ENCODE measurements at regions not wholly inside any gene's neighbourhood (a gene's known extent, or its start where the extent isn't known, plus 50 kb on each side); places are given as distances from the start of the nearest gene placed in this dataset.
"Not testable (repeated sequence)": the region's sequence is repeated elsewhere in the genome, so short reads cannot be mapped to it uniquely, and the experiment has no call there.

DNA sequence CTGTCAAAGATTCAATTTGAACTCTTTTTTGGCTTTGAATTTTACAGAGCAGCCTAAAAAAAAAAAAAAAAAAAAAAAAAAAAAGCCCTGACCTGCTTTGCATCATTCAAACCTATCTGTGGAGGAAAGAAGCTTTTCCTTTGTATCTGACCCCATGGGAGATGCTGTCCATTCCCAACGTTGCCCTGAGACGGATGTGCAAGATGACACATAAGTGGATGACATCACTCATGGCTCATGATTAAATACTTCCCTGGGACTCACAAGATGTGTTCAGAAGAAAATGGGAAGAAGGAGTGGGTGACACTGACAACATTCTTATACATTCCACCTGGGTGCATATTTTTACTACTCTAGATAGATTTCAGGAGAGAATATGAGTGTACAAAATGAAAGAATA is 245.7 kb upstream of the ELAVL2 start:
- DNase-seq (ENCODE audit: low spot score) = no peak

- no peak for DNase-seq (ENCODE audit: low spot score)
Measured at GRCh38 chr9:24071091-24071490, 245.1 kb upstream of the ELAVL2 start.

- DNase-seq (ENCODE audit: low spot score) = not testable (repeated sequence)
Measured at GRCh38 chr9:24067107-24067506, 241.1 kb upstream of the ELAVL2 start.

DNA sequence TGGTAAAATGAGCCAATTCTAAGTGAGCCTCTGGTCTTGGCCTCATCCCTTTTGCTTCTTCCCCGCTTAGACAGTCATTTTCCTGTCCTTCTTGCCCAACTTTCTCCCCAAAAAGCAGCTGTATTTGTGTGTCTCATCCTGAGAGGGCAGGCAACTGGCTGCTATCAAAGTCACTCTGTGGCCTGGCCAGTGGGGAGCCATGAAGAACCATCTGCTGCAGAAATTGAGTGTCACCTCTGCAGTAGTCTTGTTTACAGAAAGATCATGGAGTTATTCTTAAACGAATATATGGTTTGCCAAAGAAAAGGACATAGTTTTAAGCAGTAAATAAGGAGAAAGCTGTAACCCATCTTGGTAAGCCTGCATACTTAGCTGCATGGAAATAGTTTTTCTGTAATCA is 233.6 kb upstream of the ELAVL2 start:
- DNase-seq (ENCODE audit: low spot score) = no peak

- no peak for DNase-seq (ENCODE audit: low spot score)
Measured at GRCh38 chr9:24051587-24051986, 225.5 kb upstream of the ELAVL2 start.

DNA sequence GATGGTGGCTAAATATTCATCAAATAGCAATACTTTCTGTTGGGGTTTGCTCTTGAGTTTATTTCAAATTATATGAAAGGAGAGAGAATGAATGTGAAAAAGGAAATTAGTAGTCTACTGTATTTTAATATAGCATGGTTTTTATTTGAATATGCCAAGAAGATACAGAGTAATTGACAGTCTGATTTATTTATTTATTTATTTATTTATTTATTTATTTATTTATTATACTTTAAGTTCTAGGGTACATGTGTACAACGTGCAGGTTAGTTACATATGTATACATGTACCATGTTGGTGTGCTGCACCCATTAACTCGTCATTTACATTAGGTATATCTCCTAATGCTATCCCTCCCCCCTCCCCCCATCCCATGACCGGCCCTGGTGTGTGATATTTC is 224.2 kb upstream of the ELAVL2 start:
- DNase-seq (ENCODE audit: low spot score) = not testable (repeated sequence)

GRCh38 chr9:24045150-24045549 is 219.1 kb upstream of the ELAVL2 start:
- no peak for DNase-seq (ENCODE audit: low spot score)

DNA sequence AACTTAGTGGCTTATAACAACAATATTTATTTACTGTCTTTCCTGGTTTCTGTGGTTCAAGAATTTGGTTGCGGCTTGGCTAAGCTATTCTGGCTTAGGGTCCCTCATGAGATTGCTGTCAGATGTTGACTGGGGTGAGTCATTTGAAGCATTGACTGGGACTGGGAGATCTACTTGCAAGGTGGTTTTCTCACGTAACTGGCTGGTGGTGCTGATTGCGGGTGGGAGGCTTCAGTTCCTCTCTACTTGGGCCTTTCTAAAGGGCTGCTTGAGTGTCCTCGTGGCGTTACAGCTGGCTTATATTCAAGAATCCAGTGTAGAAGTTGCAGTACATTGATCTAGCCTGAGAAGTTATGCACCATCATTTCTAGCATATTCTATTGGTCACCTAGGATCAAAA is 218.5 kb upstream of the ELAVL2 start:
- DNase-seq (ENCODE audit: low spot score) = no peak

GRCh38 chr9:24041160-24041690 is 215.2 kb upstream of the ELAVL2 start:
- DNase-seq (ENCODE audit: low spot score) = no peak

DNA sequence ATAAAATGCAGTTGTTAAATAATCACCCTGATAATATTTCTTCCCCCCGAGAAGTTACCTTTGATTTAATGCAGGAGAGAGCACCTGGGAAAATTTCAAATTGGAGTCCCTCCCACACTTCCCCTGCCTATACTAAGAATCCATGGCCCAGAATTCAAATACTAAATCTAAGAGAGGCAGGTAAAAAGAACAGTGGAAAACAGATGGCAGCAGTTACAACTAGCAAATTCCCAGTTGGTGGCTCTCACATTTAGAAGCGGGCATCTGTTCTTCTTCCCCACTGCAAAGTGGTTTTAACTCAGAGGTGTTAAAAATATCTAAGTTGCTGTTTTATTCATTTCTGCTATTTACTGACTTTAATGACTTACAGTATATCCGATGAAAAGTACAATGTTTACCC is 210.4 kb upstream of the ELAVL2 start:
- no peak for DNase-seq (ENCODE audit: low spot score)

DNA sequence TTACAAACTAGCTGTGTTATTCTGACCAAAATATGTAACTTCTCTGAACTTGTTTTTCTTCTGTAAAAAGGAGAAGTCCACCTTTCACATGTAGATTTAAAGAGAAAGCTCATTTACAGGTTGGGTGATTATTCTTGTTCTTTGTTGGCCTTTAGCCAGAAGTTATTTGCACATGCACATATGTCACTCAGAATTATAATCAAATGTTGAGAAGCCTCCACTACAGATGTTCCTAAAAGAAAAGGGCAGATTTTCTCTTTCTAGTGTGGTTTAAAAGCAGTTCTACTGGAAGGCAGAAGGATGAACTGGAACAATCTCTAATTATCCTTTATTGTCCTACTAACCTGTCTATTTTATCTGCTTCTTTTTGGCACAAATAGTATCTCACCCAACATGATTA is 209.8 kb upstream of the ELAVL2 start:
- no peak for DNase-seq (ENCODE audit: low spot score)

DNA sequence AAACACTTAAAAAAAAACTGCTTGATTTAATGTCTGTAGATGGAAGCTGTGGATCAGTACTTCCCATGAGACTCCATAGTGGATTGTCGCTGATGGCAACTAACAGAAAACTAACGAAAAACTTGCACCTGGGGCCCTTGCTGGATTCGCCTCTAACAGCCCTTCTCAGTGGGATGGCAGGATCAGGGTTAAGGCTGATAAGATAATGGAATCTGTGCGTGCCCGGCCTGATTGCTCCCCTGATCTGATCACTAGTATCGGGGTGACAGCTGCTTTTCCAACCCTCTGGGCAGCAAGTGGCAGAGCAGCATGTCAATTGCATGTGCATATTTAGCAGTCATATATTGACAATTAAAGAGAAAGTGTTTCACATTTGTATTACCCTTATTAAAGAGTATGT is 185.8 kb upstream of the ELAVL2 start:
- no peak for DNase-seq (ENCODE audit: low spot score)

DNA sequence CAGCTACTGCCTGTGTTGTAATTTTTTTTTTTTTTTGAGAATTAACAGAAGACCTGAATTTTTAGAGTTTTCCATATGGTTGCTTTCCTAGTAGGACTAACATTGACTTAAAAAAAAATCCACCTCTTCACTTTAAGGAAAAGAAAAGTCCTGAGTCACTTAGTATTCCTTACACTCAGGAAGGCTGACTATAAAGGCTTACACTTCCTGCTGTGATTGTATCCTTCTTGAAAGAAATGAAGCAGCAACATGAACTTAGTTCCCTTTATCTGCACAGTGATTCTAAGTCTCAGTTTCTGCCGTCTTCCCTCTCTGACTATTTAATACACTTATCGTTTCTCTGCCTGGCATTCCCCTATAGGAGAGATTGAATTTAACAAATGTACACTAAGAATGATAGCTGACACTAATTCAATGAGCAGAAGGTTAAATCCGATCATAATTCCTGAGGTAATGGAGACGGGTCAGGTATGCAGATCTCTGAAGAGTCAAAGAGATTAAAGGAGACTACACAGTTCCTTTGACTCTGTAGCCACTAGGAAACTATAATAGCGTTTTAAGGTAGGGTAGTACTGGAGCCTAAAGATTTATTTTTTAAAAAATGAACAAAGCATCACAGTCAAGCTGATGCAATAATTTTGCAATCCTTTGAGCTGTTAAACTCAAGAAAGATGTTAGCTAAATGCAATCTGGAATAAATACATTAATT is 185.1 kb upstream of the ELAVL2 start:
- DNase-seq (ENCODE audit: low spot score) = no peak

- no peak for DNase-seq (ENCODE audit: low spot score)
Measured at GRCh38 chr9:24009322-24009721, 183.3 kb upstream of the ELAVL2 start.

DNA sequence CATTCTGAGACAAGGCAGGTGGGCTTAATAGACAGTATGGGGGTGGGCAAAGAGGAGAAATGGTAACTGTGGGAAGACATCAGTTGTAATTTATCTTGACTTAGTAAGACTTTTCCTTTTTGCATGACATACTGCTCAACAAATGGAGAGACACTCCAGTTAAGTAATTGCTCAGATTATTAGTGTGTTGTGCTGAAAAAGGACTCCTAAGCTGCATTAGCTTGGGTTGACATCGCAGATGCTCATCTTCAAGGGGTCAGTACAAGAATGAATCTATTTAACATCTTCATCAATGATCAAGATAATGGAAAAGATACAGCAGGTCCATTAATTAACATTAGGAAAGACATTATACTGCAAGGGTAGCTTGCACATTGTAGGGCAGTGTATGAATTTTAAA is 181.1 kb upstream of the ELAVL2 start:
- DNase-seq (ENCODE audit: low spot score) = no peak

GRCh38 chr9:23991874-23992273 is 165.8 kb upstream of the ELAVL2 start:
- DNase-seq (ENCODE audit: low spot score) = not testable (repeated sequence)

DNA sequence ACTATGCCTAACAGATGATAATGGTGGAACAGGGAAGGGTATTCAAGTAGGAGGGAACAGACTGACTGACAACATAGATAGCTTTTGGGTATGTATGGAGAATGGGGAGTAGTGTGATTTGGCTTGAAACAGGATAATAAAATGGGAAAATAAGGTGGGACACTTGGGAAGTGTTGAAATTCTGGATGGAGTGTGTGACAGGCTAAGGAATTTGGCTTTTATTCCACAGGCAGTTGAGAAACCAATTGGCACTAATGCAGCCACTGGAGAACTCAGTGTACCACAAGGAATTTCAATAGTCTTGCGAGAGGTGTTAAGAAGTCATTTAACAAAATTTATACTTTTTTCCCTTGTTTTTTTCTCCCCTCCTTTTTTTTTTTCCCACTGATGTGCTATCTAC is 153.5 kb upstream of the ELAVL2 start:
- no peak for DNase-seq (ENCODE audit: low spot score)

DNA sequence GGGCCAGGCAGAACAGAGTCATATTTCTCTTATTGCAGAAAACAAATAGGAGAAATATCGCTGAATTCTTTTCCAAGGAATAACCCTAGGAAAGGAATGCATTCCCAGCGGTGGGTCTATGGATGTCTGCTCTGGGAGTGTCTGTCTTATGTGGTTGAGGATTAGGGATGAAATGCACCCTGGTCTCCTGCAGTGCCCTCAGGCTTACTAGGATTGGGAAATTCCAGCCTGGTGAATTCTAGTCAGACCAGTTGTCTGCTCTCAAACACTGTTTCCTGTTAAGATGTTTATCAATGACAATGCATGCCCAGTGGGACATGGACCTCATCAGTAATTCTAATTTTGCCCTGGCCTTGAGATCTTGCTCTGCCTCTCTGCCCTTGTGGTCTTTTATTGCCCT is 136.1 kb upstream of the ELAVL2 start:
- DNase-seq (ENCODE audit: low spot score) = no peak

- no peak for DNase-seq (ENCODE audit: low spot score)
Measured at GRCh38 chr9:23945897-23946296, 119.9 kb upstream of the ELAVL2 start.

- DNase-seq (ENCODE audit: low spot score) = no peak
Measured at GRCh38 chr9:23941051-23941450, 115.0 kb upstream of the ELAVL2 start.

DNA sequence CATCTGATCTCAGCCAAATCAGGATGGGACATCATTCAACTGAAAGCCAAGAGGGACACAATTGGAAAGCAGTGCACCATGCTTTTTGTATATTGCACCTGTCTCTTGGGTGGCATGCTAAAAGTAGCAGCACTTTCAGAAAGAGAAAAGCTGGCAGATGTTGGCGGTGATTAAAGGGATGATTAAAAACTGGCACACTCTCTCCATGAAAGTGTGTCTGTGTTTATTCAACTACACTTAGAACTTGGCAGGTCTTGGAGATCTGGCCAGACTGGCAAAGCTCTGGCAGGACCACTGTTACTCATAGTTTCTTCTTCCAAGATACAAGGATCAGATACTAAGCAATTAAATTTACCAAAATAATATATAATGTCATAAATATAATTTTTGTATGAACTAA is 112.9 kb upstream of the ELAVL2 start:
- no peak for DNase-seq (ENCODE audit: low spot score)

- DNase-seq (ENCODE audit: low spot score) = no peak
Measured at GRCh38 chr9:23934291-23934906, 108.4 kb upstream of the ELAVL2 start.

DNA sequence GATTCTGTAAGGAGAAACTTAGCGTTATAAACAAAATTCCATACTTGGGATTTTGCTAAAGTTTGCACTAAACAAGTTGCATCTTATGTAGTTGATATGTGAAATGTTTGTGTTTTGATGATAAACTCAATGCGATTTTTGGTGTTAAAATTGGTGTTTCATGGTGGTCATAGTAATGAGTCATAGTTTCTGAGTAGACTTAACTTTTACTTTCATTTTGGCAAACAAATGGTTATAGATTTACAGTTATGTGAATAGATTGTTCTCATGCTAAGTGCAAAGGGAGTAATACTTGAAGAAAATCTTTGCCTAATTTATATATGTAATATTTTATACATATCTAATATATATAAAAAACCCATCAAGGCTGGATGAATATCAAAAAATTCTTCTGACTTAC is 107.3 kb upstream of the ELAVL2 start:
- no peak for DNase-seq (ENCODE audit: low spot score)

DNA sequence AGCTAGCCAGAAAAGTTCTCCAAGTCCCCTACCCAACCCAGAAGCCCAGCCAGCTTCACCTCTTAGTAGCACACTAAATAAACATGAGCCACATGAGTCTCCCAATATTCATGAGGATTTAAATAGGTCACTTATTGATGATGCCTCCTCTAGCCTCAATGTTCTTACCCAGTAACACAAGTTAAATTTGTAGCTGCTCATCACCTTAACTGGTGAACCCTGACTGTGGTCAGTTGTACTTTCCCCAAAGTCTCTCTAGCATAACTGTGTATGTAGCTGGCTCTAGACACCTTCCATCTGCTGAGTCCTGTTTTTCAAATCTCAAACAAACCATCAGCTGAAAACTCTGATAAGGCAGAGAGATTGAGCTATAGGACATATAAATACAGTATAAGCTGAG is 100.3 kb upstream of the ELAVL2 start:
- DNase-seq (ENCODE audit: low spot score) = no peak
